HepG2 (cell line): ENCODE measurements at regions not wholly inside any gene's neighbourhood (a gene's known extent, or its start where the extent isn't known, plus 50 kb on each side); places are given as distances from the start of the nearest gene placed in this dataset.

ENCODE experiments used
- BORCS8-MEF2B ChIP-seq: sonication (generic); formaldehyde crosslinking; IDR thresholded peaks from 2 replicates; pipeline ENCODE4 v1.8.0; 2022; ENCODE audit warnings: mild to moderate bottlenecking, missing genetic modification reagents
- ELF3 ChIP-seq: IDR thresholded peaks from 2 replicates; pipeline ENCODE4 v1.6.1; 2016; ENCODE audit warnings: missing genetic modification reagents, missing compliant biosample characterization
- GATAD2A ChIP-seq: IDR thresholded peaks from 2 replicates; pipeline ENCODE4 v1.6.1; 2016
- HDAC2 ChIP-seq: sonication (generic); formaldehyde crosslinking; IDR thresholded peaks from 2 replicates; pipeline ENCODE4 v1.4.0; 2020; ENCODE audit warnings: missing genetic modification reagents
- HNF4G ChIP-seq, 2 experiments: sonication (generic) in 1 of 2; formaldehyde crosslinking in 1 of 2; IDR thresholded peaks; 2 replicates each; pipeline versions ENCODE4 v1.4.0 to v1.6.1; 2011 to 2020; ENCODE audit warnings: borderline replicate concordance in 2 of 2, low read depth in 2 of 2, mild to moderate bottlenecking in 2 of 2, low read length in 1 of 2, missing genetic modification reagents in 1 of 2, moderate library complexity in 1 of 2
- IKZF1 ChIP-seq: fragments of 450-650 bp; IDR thresholded peaks from 2 replicates; pipeline ENCODE4 v1.7.1; 2016
- KDM3A ChIP-seq: IDR thresholded peaks from 2 replicates; pipeline ENCODE4 v1.6.1; 2018; ENCODE audit warnings: low read depth, missing compliant biosample characterization
- MAFF ChIP-seq: IDR thresholded peaks from 2 replicates; pipeline ENCODE4 v1.6.1; 2011; ENCODE audit warnings: low read depth, low read length, improper control_type of control experiment
- NCOA5 ChIP-seq: sonication (generic); formaldehyde crosslinking; IDR thresholded peaks from 2 replicates; pipeline ENCODE4 v1.4.0; 2020; ENCODE audit warnings: missing genetic modification reagents
- NFKB2 ChIP-seq: sonication (generic); formaldehyde crosslinking; IDR thresholded peaks from 2 replicates; pipeline ENCODE4 v1.4.0; 2020; ENCODE audit warnings: missing genetic modification reagents, borderline replicate concordance
- RXRB ChIP-seq: IDR thresholded peaks from 2 replicates; pipeline ENCODE4 v1.6.1; 2016; ENCODE audit warnings: borderline replicate concordance, missing genetic modification reagents, missing compliant biosample characterization
- SRY ChIP-seq: sonication (generic); formaldehyde crosslinking; IDR thresholded peaks from 2 replicates; pipeline ENCODE4 v1.8.0; 2022; ENCODE audit warnings: mild to moderate bottlenecking, missing genetic modification reagents
- TAF1 ChIP-seq: sonication (generic); formaldehyde crosslinking; IDR thresholded peaks from 2 replicates; pipeline ENCODE4 v1.4.0; 2020; ENCODE audit warnings: missing genetic modification reagents
- TOPORS ChIP-seq: sonication (generic); formaldehyde crosslinking; IDR thresholded peaks from 2 replicates; pipeline ENCODE4 v1.8.0; 2023; ENCODE audit warnings: mild to moderate bottlenecking, missing genetic modification reagents
- ZNF101 ChIP-seq: sonication (generic); formaldehyde crosslinking; IDR thresholded peaks from 2 replicates; pipeline ENCODE4 v1.4.0; 2020; ENCODE audit warnings: mild to moderate bottlenecking, low read depth, missing genetic modification reagents, borderline replicate concordance
- ZNF263 ChIP-seq: sonication (generic); formaldehyde crosslinking; IDR thresholded peaks from 2 replicates; pipeline ENCODE4 v1.4.0; 2020; ENCODE audit warnings: missing genetic modification reagents
- ZNF383 ChIP-seq: sonication (generic); formaldehyde crosslinking; IDR thresholded peaks from 2 replicates; pipeline ENCODE4 v1.4.0; 2020; ENCODE audit warnings: missing genetic modification reagents, mild to moderate bottlenecking, borderline replicate concordance
- ZNF460 ChIP-seq: sonication (generic); formaldehyde crosslinking; IDR thresholded peaks from 2 replicates; pipeline ENCODE4 v1.5.1; 2020; ENCODE audit warnings: missing genetic modification reagents, mild to moderate bottlenecking, borderline replicate concordance
- ZNF703 ChIP-seq: sonication (generic); formaldehyde crosslinking; IDR thresholded peaks from 2 replicates; pipeline ENCODE4 v1.5.1; 2020; ENCODE audit warnings: missing genetic modification reagents, mild to moderate bottlenecking, moderate library complexity, borderline replicate concordance
- ZNF746 ChIP-seq: sonication (generic); formaldehyde crosslinking; IDR thresholded peaks from 2 replicates; pipeline ENCODE4 v1.8.0; 2022; ENCODE audit warnings: mild to moderate bottlenecking, missing genetic modification reagents
- ZNF75D ChIP-seq: sonication (generic); formaldehyde crosslinking; IDR thresholded peaks from 2 replicates; pipeline ENCODE4 v1.8.1; 2023; ENCODE audit warnings: missing genetic modification reagents, mild to moderate bottlenecking, borderline replicate concordance
- ZNF768 ChIP-seq: sonication (generic); formaldehyde crosslinking; IDR thresholded peaks from 2 replicates; pipeline ENCODE4 v1.4.0; 2020; ENCODE audit warnings: missing genetic modification reagents
- ZNF777 ChIP-seq: sonication (generic); formaldehyde crosslinking; IDR thresholded peaks from 2 replicates; pipeline ENCODE4 v1.4.0; 2020; ENCODE audit warnings: missing genetic modification reagents
- ZNF816 ChIP-seq: sonication (generic); formaldehyde crosslinking; IDR thresholded peaks from 2 replicates; pipeline ENCODE4 v1.8.0; 2022; ENCODE audit warnings: missing genetic modification reagents, mild to moderate bottlenecking, borderline replicate concordance
- ZSCAN31 ChIP-seq: sonication (generic); formaldehyde crosslinking; IDR thresholded peaks from 2 replicates; pipeline ENCODE4 v1.5.0; 2020; ENCODE audit warnings: low read depth, mild to moderate bottlenecking, missing genetic modification reagents
- TF ChIP-seq, protein P1 (sequence below): sonication (generic); formaldehyde crosslinking; IDR thresholded peaks from 2 replicates; pipeline ENCODE4 v1.8.1; 2022; ENCODE audit warnings: low read depth, mild to moderate bottlenecking, missing genetic modification reagents
- TF ChIP-seq, protein P2 (sequence below): sonication (generic); formaldehyde crosslinking; IDR thresholded peaks from 2 replicates; pipeline ENCODE4 v1.8.0; 2022; ENCODE audit warnings: missing genetic modification reagents, mild to moderate bottlenecking, inconsistent platforms, borderline replicate concordance
- TF ChIP-seq, protein P3 (sequence below): IDR thresholded peaks from 2 replicates; pipeline ENCODE4 v1.6.1; 2016

DNA sequence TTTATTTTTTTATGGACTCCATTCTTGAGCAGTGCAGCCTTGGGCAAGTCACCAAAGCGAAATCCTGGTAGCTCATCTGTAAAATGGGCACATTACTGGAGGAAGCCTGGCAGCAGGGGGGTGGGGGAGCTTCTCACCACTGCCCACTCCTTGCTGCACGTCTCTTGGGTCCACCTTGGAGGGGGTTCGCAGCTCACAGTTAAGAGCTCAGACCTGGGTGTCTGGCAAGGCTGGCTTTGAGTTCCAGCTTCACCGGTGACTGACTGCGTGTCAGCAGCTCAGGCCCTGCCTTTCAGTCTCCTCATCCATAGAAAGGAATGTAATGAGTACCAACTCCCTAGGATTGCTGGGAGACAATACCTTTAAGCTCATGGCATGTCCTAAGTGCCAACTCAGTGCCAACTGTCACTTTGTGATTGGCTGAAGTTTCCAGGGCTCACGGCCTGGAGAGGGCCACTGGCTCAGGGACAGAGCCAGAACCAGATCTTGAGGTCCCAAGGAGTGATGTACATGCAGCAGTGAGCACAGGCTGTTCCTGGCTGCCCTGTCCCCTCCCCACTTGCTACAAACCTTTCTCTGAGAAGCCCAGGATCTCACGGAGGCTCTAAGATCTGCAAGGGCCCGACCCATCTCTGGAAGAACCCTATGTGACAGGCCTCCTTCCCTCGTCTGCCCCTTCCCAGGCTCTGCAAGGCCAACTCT lies 72.9 kb downstream of the C9orf50 start (continued):
- TF ChIP-seq BORCS8-MEF2B (0 out of 2 replicates have a peak, but pooled peaks have one; percentile 23), ZSCAN31 (CRISPR knock-in tag) (no peak), ZNF101 (CRISPR knock-in tag) (no peak), ZNF746 (CRISPR knock-in tag) (peak; percentile 40; the same call in 1 of the 2 replicates), KDM3A (CRISPR knock-in tag) (no peak), RXRB (CRISPR knock-in tag) (no peak), ZNF460 (CRISPR knock-in tag) (no peak), NFKB2 (CRISPR knock-in tag) (no peak), ZNF768 (CRISPR knock-in tag) (no peak), TAF1 (peak; percentile 6; the same call in 1 of the 2 replicates), TOPORS (CRISPR knock-in tag) (no peak), HDAC2 (CRISPR knock-in tag) (no peak), ZNF703 (no peak), ZNF777 (CRISPR knock-in tag) (0 out of 2 replicates have a peak, but pooled peaks have one; percentile 8), ZNF816 (CRISPR knock-in tag) (no peak), ZNF383 (no peak), GATAD2A (CRISPR knock-in tag) (no peak), ZNF263 (CRISPR knock-in tag) (no peak), IKZF1 (no peak), MAFF (no peak), SRY (CRISPR knock-in tag) (no peak), ZNF75D (CRISPR knock-in tag) (no peak), HNF4G (IDR thresholded peaks at IDR 0.05; ENCODE audit: borderline replicate concordance, low read depth, low read length) (no peak), HNF4G (CRISPR knock-in tag; IDR thresholded peaks at IDR 0.05; ENCODE audit: borderline replicate concordance, low read depth) (no peak), NCOA5 (CRISPR knock-in tag) (no peak), ELF3 (no peak)
- TF ChIP-seq, protein P1, sequence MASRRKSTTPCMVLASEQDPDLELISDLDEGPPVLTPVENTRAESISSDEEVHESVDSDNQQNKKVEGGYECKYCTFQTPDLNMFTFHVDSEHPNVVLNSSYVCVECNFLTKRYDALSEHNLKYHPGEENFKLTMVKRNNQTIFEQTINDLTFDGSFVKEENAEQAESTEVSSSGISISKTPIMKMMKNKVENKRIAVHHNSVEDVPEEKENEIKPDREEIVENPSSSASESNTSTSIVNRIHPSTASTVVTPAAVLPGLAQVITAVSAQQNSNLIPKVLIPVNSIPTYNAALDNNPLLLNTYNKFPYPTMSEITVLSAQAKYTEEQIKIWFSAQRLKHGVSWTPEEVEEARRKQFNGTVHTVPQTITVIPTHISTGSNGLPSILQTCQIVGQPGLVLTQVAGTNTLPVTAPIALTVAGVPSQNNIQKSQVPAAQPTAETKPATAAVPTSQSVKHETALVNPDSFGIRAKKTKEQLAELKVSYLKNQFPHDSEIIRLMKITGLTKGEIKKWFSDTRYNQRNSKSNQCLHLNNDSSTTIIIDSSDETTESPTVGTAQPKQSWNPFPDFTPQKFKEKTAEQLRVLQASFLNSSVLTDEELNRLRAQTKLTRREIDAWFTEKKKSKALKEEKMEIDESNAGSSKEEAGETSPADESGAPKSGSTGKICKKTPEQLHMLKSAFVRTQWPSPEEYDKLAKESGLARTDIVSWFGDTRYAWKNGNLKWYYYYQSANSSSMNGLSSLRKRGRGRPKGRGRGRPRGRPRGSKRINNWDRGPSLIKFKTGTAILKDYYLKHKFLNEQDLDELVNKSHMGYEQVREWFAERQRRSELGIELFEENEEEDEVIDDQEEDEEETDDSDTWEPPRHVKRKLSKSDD (CRISPR knock-in tag), result no peak
- TF ChIP-seq, protein P2, sequence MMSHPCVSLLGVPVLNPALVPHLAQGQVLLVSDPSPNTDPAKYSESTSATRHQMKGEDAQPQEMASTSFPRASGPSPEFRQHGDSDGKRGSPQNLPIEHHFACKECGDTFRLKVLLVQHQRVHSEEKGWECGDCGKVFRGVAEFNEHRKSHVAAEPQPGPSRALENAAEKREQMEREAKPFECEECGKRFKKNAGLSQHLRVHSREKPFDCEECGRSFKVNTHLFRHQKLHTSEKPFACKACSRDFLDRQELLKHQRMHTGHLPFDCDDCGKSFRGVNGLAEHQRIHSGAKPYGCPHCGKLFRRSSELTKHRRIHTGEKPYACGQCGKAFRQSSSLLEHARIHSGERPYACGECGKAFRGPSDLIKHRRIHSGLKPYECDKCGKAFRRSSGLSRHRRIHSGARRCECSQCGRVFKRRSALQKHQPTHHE (CRISPR knock-in tag), result no peak
- TF ChIP-seq, protein P3, sequence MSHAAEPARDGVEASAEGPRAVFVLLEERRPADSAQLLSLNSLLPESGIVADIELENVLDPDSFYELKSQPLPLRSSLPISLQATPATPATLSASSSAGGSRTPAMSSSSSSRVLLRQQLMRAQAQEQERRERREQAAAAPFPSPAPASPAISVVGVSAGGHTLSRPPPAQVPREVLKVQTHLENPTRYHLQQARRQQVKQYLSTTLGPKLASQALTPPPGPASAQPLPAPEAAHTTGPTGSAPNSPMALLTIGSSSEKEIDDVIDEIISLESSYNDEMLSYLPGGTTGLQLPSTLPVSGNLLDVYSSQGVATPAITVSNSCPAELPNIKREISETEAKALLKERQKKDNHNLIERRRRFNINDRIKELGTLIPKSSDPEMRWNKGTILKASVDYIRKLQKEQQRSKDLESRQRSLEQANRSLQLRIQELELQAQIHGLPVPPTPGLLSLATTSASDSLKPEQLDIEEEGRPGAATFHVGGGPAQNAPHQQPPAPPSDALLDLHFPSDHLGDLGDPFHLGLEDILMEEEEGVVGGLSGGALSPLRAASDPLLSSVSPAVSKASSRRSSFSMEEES (CRISPR knock-in tag), result no peak
